ENCODE measurements at regions not wholly inside any gene's neighbourhood (a gene's known extent, or its start where the extent isn't known, plus 50 kb on each side); places are given as distances from the start of the nearest gene placed in this dataset.
A peak's percentile ranks its signal among the peaks of the same experiment; 100 is the strongest.

- H3K36me3 ChIP-seq = no peaks in the 10 kb centered on the region
- H3K9me3 ChIP-seq = no peaks in the 10 kb centered on the region
- DNase-seq = peak; percentile 73
- H3K27me3 ChIP-seq = no peaks in the 10 kb centered on the region
- no peak overlapping the region for H3K4me3 ChIP-seq (ENCODE audit: low read depth, low read length)
- no peaks in the 10 kb centered on the region; the same call in 1 of the 2 replicates for H3K4me1 ChIP-seq
- TF ChIP-seq, protein P1, sequence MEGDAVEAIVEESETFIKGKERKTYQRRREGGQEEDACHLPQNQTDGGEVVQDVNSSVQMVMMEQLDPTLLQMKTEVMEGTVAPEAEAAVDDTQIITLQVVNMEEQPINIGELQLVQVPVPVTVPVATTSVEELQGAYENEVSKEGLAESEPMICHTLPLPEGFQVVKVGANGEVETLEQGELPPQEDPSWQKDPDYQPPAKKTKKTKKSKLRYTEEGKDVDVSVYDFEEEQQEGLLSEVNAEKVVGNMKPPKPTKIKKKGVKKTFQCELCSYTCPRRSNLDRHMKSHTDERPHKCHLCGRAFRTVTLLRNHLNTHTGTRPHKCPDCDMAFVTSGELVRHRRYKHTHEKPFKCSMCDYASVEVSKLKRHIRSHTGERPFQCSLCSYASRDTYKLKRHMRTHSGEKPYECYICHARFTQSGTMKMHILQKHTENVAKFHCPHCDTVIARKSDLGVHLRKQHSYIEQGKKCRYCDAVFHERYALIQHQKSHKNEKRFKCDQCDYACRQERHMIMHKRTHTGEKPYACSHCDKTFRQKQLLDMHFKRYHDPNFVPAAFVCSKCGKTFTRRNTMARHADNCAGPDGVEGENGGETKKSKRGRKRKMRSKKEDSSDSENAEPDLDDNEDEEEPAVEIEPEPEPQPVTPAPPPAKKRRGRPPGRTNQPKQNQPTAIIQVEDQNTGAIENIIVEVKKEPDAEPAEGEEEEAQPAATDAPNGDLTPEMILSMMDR (IDR thresholded peaks at IDR 0.05; ENCODE audit: low read depth, low read length) = no peak
Observed at GRCh38 chrX:6701085-6701484, 166.2 kb upstream of the VCX3A start.

DNA sequence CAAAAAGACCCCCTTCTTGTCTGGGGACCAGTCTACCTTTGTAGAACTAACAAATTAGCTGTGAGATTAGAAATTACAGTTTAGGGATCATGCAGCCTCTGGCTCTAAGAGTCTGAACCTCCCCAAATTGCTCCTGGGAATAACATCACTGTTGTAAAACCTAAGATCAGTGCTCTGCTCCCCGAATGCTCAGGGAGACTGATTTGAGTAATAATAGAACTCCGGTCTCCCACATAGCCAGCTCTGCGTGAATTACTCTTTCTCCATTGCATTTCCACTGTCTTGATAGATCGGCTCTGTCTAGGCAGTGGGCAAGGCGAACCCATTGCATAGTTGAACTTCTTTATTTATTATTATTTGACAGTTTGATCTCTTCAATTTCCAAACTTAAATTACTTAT is 160.8 kb upstream of the VCX3A start:
- H3K9me3 ChIP-seq = no peaks in the 10 kb centered on the region
- TF ChIP-seq, protein P1 (IDR thresholded peaks at IDR 0.05; ENCODE audit: low read depth, low read length) = no peak
- no peaks in the 10 kb centered on the region for H3K36me3 ChIP-seq
- no peaks in the 10 kb centered on the region for H3K27me3 ChIP-seq
- H3K4me1 ChIP-seq = no peaks in the 10 kb centered on the region
- no peak for DNase-seq
- no peak overlapping the region for H3K4me3 ChIP-seq (ENCODE audit: low read depth, low read length)

DNA sequence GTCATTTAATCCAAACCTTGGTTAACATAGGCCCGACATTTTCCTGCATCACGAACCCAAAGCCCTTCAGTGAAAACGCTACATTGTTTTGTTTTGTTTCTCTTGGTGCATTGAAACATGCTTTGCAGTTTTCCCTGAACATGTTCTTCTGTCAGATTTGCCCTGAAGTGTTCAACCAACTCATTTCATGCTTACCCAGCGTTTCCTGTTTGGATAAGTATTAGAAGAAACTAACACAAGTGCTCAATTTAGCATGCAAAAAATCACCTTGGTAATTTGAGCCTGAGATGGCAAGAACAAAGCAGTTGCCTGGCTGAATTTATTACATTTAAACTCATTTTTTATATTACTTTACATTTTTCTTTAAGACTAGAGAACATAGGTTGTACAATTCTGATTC is 160.1 kb upstream of the VCX3A start:
- Histone ChIP-seq H3K36me3 (no peaks in the 10 kb centered on the region), H3K9me3 (no peaks in the 10 kb centered on the region), H3K27me3 (no peaks in the 10 kb centered on the region), H3K4me3 (ENCODE audit: low read depth, low read length) (no peak overlapping the region), H3K4me1 (no peaks in the 10 kb centered on the region)
- TF ChIP-seq, protein P1 (IDR thresholded peaks at IDR 0.05; ENCODE audit: low read depth, low read length) = no peak
- no peak for DNase-seq

GRCh38 chrX:6694221-6694620 is 159.3 kb upstream of the VCX3A start:
- Histone ChIP-seq H3K4me1 (no peaks in the 10 kb centered on the region), H3K4me3 (ENCODE audit: low read depth, low read length) (no peak overlapping the region), H3K36me3 (no peaks in the 10 kb centered on the region), H3K9me3 (no peaks in the 10 kb centered on the region), H3K27me3 (no peaks in the 10 kb centered on the region)
- DNase-seq = no peak
- TF ChIP-seq, protein P1 (IDR thresholded peaks at IDR 0.05; ENCODE audit: low read depth, low read length) = no peak

- DNase-seq = no peak
Observed at GRCh38 chrX:6693051-6693450, 158.1 kb upstream of the VCX3A start.

GRCh38 chrX:6685489-6685888 is 150.6 kb upstream of the VCX3A start:
- no peak for DNase-seq
- TF ChIP-seq, protein P1 (IDR thresholded peaks at IDR 0.05; ENCODE audit: low read depth, low read length) = no peak
- Histone ChIP-seq H3K36me3 (no peaks in the 10 kb centered on the region), H3K27me3 (no peaks in the 10 kb centered on the region), H3K9me3 (no peaks in the 10 kb centered on the region), H3K4me3 (ENCODE audit: low read depth, low read length) (no peak overlapping the region), H3K4me1 (no peaks in the 10 kb centered on the region)

More at GRCh38 chrX:6693051-6693450, 158.1 kb upstream of the VCX3A start:
- no peaks in the 10 kb centered on the region for H3K9me3 ChIP-seq
- H3K27me3 ChIP-seq = no peaks in the 10 kb centered on the region
- H3K36me3 ChIP-seq = no peaks in the 10 kb centered on the region
- H3K4me3 ChIP-seq (ENCODE audit: low read depth, low read length) = no peak overlapping the region
- TF ChIP-seq, protein P1 (IDR thresholded peaks at IDR 0.05; ENCODE audit: low read depth, low read length) = no peak
- H3K4me1 ChIP-seq = no peaks in the 10 kb centered on the region
